HEK293T (cell line): ENCODE measurements at regions not wholly inside any gene's neighbourhood (a gene's known extent, or its start where the extent isn't known, plus 50 kb on each side); places are given as distances from the start of the nearest gene placed in this dataset.

ENCODE experiments used
- ARNT ChIP-seq: fragments of 450-650 bp; IDR thresholded peaks from 2 replicates; pipeline ENCODE4 v1.6.1; 2017; ENCODE audit warnings: mild to moderate bottlenecking
- BHLHE40 ChIP-seq: fragments of 450-650 bp; IDR thresholded peaks from 2 replicates; pipeline ENCODE4 v1.6.1; 2016; ENCODE audit warnings: mild to moderate bottlenecking, moderate library complexity, borderline replicate concordance
- CTBP1 ChIP-seq: fragments of 450-650 bp; IDR thresholded peaks from 2 replicates; pipeline ENCODE4 v1.6.1; 2016; ENCODE audit warnings: borderline replicate concordance
- ELF4 ChIP-seq: fragments of 450-650 bp; IDR thresholded peaks from 2 replicates; pipeline ENCODE4 v1.6.1; 2017; ENCODE audit warnings: antibody characterized with exemption
- FOXA1 ChIP-seq: fragments of 450-650 bp; IDR thresholded peaks from 2 replicates; pipeline ENCODE4 v1.6.1; 2016; ENCODE audit warnings: mild to moderate bottlenecking
- FOXK2 ChIP-seq: fragments of 450-650 bp; IDR thresholded peaks from 2 replicates; pipeline ENCODE4 v1.6.1; 2016; ENCODE audit warnings: mild to moderate bottlenecking
- FOXM1 ChIP-seq: fragments of 450-650 bp; IDR thresholded peaks from 2 replicates; pipeline ENCODE4 v1.6.1; 2017; ENCODE audit warnings: mild to moderate bottlenecking, borderline replicate concordance
- HDGF ChIP-seq: fragments of 450-650 bp; IDR thresholded peaks from 2 replicates; pipeline ENCODE4 v1.6.1; 2017; ENCODE audit warnings: antibody characterized with exemption, borderline replicate concordance
- L3MBTL2 ChIP-seq: fragments of 450-650 bp; conservative IDR thresholded peaks from 2 replicates; pipeline ENCODE4 v1.6.1; 2016; ENCODE audit warnings: mild to moderate bottlenecking
- LEF1 ChIP-seq: fragments of 450-650 bp; IDR thresholded peaks from 2 replicates; pipeline ENCODE4 v1.6.1; 2017; ENCODE audit warnings: mild to moderate bottlenecking, borderline replicate concordance
- NFRKB ChIP-seq: fragments of 450-650 bp; IDR thresholded peaks from 2 replicates; pipeline ENCODE4 v1.6.1; 2016; ENCODE audit warnings: mild to moderate bottlenecking, moderate library complexity
- SUZ12 ChIP-seq: fragments of 450-650 bp; IDR thresholded peaks from 2 replicates; pipeline ENCODE4 v1.6.1; 2016; ENCODE audit warnings: mild to moderate bottlenecking
- TARDBP ChIP-seq: fragments of 450-650 bp; IDR thresholded peaks from 2 replicates; pipeline ENCODE4 v1.6.1; 2016
- TF ChIP-seq, protein P1 (sequence below): fragments of 450-650 bp; IDR thresholded peaks from 2 replicates; pipeline ENCODE4 v1.6.1; 2016

DNA sequence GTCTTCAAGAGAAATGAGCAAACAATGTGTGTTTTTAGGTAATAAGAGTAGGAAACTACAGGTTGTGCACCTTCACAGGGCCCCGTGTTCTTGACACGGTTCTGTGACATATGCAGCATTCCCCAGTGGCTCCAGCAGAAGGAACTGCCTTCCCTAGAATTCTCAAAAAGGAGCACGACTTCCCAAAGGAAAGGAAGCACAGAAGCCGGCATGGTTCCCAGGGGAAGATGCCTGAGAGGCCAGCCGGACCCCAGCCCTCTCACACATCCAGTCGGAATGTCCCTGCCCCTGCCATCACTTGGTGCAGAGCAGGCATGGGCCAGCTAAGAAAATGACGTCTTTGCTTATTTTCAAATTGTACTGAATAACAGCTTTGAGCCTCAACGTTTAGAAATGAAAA lies 187.3 kb upstream of the NSMCE3 start:
- no peak for TF ChIP-seq NFRKB
- TF ChIP-seq, protein P1, sequence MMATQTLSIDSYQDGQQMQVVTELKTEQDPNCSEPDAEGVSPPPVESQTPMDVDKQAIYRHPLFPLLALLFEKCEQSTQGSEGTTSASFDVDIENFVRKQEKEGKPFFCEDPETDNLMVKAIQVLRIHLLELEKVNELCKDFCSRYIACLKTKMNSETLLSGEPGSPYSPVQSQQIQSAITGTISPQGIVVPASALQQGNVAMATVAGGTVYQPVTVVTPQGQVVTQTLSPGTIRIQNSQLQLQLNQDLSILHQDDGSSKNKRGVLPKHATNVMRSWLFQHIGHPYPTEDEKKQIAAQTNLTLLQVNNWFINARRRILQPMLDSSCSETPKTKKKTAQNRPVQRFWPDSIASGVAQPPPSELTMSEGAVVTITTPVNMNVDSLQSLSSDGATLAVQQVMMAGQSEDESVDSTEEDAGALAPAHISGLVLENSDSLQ, result no peak
- no peak for TF ChIP-seq SUZ12
- no peak for TF ChIP-seq BHLHE40
- no peak for TF ChIP-seq HDGF
- TF ChIP-seq ARNT, result no peak
- TF ChIP-seq CTBP1, result no peak
- TF ChIP-seq L3MBTL2, result no peak
- TF ChIP-seq FOXM1, result no peak
- TF ChIP-seq FOXK2, result no peak
- no peak for TF ChIP-seq LEF1
- TF ChIP-seq ELF4, result no peak
- no peak for TF ChIP-seq FOXA1
- TF ChIP-seq TARDBP, result no peak
